Bone marrow (tissue), 2 donors: ENCODE measurements at regions not wholly inside any gene's neighbourhood (a gene's known extent, or its start where the extent isn't known, plus 50 kb on each side); places are given as distances from the start of the nearest gene placed in this dataset.

Source experiments
- DNase-seq, 2 donors: peaks; one replicate each; lab custom pipeline; 2025; lab: John Stamatoyannopoulos, UW

GRCh38 chr12:115700896-115701465, 576.5 kb downstream of the MED13L start:
- DNase-seq: no peak

- DNase-seq: no peak
Measured at GRCh38 chr12:115700081-115700480, 577.4 kb downstream of the MED13L start.

- no peak for DNase-seq
Measured at GRCh38 chr12:115698257-115698656, 579.2 kb downstream of the MED13L start.

- no peak for DNase-seq
Measured at GRCh38 chr12:115697340-115697739, 580.2 kb downstream of the MED13L start.

- DNase-seq: no peak
Measured at GRCh38 chr12:115694564-115694963, 582.9 kb downstream of the MED13L start.

- no peak for DNase-seq
Measured at GRCh38 chr12:115693970-115694369, 583.5 kb downstream of the MED13L start.

- no peak for DNase-seq
Measured at GRCh38 chr12:115691123-115691522, 586.4 kb downstream of the MED13L start.

GRCh38 chr12:115687094-115687493, 590.4 kb downstream of the MED13L start:
- DNase-seq: no peak

- no peak for DNase-seq
Measured at GRCh38 chr12:115683240-115683780, 594.2 kb downstream of the MED13L start.

- DNase-seq: no peak
Measured at GRCh38 chr12:115680967-115681366, 596.5 kb downstream of the MED13L start.

GRCh38 chr12:115672506-115673080, 604.9 kb downstream of the MED13L start:
- DNase-seq: no peak

- DNase-seq: no peak
Measured at GRCh38 chr12:115672086-115672485, 605.4 kb downstream of the MED13L start.

- no peak for DNase-seq
Measured at GRCh38 chr12:115670869-115671268, 606.6 kb downstream of the MED13L start.

GRCh38 chr12:115667116-115667515, 610.4 kb downstream of the MED13L start:
- no peak for DNase-seq

GRCh38 chr12:115666168-115666567, 611.3 kb downstream of the MED13L start:
- no peak for DNase-seq

GRCh38 chr12:115661112-115661511, 616.4 kb downstream of the MED13L start:
- no peak for DNase-seq

- DNase-seq: no peak
Measured at GRCh38 chr12:115660211-115660805, 617.2 kb downstream of the MED13L start.

- no peak for DNase-seq
Measured at GRCh38 chr12:115659422-115659821, 618.1 kb downstream of the MED13L start.

GRCh38 chr12:115657081-115658013, 620.1 kb downstream of the MED13L start:
- DNase-seq: no peak

- no peak for DNase-seq
Measured at GRCh38 chr12:115650026-115650425, 627.5 kb downstream of the MED13L start.

GRCh38 chr12:115648463-115648862, 629.0 kb downstream of the MED13L start:
- DNase-seq: no peak

GRCh38 chr12:115646210-115646609, 631.3 kb downstream of the MED13L start:
- DNase-seq: no peak
